Testis (tissue), 2 donors: ENCODE measurements at regions not wholly inside any gene's neighbourhood (a gene's known extent, or its start where the extent isn't known, plus 50 kb on each side); places are given as distances from the start of the nearest gene placed in this dataset.

ENCODE experiments used
- CTCF ChIP-seq, 3 experiments: fragments of 450-650 bp in 2 of 3; fragments of 200-600 bp in 1 of 3; sonication (generic) in 1 of 3; IDR thresholded peaks; one replicate each; pipeline ENCODE4 v1.5.1; 2016 to 2019; ENCODE audit warnings: antibody characterized with exemption in 3 of 3, mild to moderate bottlenecking in 2 of 3, moderate library complexity in 1 of 3
- POLR2A ChIP-seq: fragments of 450-650 bp; IDR thresholded peaks from one replicate; pipeline ENCODE4 v1.6.1; 2017; ENCODE audit warnings: antibody characterized with exemption, mild to moderate bottlenecking, moderate library complexity

DNA sequence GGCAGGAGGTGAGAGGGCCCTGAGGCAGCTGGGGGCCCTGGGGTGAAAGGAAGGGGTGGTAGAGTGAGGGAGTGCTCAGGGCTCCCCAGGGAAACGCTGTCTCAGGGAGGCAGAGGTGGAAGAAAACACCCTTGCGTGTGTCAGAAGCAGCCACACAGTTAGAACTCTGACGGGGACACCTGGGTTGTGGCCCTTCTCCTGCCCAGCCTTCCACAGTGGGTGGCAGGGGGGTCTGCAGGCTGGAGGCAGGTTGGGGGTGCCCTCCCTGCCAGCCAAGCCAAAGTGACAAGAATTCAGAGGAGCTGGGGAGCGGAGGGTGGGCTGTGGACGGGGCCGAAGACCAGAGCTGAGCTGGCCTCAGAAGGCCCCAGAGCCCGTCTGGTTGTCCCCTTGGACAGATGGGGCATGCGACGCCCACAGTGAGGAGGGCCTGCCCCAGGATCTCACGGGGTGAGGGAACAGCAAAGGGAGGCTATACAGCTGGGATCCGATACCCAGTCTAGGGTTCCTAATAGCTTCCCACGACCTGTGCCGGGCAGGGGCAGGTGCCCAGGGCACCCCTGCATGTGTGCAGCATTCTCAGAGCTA, 105.2 kb upstream of the ADRA2C start:
- TF ChIP-seq CTCF (IDR thresholded peaks at IDR 0.05), result no peak
- TF ChIP-seq POLR2A, result no peak
